HG03439 (cell line): ENCODE measurements at regions not wholly inside any gene's neighbourhood (a gene's known extent, or its start where the extent isn't known, plus 50 kb on each side); places are given as distances from the start of the nearest gene placed in this dataset.

Source experiments
- ATAC-seq: cut with Tn5 transposase; IDR thresholded peaks from one replicate; pipeline ENCODE4 v1.9.1; 2021; ENCODE audit warnings: mild to moderate bottlenecking, moderate library complexity; ENCODE audit not compliant: unreplicated experiment

DNA sequence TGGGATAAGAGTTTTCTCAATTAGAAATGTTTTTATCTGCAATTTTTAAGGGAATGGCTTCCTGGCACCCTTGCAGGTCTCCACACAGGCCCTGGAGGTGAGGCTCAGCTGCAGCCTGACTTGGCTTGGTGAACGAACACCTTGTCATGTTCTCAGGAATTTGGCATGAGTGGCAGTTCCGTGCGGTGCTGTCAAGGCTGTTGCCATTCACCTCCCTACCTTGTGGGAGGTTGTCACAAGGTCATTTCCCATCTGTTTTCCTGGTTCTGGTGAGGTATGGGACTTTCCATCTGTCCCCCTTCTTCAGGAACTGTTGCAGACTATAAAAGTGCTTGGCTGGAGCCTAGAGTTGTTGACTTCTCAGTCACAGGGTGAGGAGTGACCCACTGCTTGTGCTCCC, 82.9 kb downstream of the ELOVL4 start:
- ATAC-seq: no peak

DNA sequence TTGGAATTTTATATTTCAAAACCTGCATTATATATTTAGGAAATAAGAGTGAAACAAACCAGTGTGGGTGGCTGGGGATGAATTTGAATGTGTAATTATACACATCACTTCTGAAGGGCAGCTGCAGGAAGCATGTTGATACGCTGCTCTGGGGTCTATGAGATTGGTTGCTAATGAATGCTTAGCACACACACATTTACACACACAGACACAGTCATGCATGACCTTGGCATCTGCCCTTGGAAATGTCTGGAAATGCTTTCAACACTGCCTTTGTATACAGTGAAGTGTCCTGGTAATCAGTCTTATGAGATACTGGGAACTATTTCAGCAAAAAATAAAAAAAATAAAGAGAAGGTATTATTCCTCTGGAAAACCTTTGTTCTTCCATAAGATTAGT, 83.4 kb downstream of the ELOVL4 start:
- no peak for ATAC-seq

DNA sequence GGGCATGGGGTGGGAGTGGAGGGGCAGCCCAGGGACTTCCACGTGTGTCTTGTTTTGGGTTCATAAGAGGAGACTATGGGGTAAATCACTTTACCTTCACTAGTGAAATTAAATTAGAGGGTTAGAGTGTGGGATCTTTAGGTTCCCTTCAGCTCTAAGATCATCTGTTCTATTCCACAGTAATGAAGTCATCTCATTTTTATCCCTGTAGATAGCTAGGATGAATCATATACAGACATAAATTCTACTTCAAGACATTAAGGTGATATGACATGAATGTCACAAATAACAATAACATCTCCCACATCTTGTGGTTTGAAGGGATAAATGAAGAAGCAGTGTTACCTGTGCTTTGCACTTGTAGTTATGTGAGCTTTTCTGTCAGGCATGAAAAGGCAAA, 83.8 kb downstream of the ELOVL4 start:
- no peak for ATAC-seq

DNA sequence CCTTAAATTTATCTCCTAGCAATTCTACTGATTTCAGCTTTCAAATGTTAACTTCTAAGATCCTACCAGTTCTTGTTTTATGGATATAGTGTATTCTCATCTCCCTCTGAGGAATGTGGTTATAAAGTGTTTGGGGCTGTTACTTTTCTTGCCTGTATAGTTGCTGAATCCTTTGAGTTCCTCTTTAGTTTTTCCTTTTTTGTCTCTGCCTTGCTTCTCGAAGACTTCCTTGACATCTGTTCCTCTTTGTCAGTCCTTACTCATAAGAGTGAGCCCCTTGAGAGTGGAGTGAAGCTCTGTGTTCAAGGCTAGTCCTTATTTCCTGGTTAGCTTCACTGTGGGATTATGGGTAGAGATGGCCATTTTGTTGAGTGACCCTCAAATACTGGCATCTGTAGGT, 84.6 kb downstream of the ELOVL4 start:
- ATAC-seq: no peak

DNA sequence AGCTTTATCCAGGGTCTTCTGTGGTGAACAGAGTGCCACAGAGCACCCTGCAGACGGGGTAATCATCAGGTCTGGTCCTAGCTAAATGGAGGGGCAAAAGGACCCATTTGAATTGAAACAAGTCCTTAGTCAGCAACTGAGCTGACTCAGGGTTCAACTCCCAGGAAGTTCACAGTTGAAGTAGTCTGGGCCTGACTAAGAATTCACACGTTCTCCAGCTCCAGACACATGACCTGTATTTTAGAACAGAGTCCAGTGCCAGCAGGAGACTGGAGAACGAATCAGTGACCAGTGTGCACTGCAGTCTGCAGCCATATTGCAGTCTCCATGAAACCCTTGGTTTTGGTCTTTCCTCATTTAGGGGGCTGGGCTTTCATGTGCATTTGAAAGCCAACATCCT, 85.2 kb downstream of the ELOVL4 start:
- ATAC-seq: no peak

DNA sequence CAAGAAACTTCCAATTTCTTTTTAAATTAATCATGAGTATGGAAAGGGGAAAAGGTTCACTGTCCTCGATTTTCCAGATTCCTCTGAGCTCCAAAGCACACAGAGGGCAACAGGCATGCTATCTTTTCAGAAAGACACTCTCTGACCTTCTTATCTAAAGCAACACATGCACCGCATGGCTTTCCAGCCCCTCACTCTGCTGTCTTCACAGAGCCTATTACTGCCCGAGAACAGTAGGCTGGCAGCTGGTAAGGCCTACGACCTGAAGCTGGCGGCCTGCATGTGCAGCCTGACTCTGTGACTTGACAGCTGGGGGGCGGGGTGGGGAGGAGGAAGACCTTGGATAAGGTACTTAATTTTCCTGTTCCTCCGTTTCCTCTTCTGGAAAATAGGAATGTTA, 86.3 kb downstream of the ELOVL4 start:
- no peak for ATAC-seq

DNA sequence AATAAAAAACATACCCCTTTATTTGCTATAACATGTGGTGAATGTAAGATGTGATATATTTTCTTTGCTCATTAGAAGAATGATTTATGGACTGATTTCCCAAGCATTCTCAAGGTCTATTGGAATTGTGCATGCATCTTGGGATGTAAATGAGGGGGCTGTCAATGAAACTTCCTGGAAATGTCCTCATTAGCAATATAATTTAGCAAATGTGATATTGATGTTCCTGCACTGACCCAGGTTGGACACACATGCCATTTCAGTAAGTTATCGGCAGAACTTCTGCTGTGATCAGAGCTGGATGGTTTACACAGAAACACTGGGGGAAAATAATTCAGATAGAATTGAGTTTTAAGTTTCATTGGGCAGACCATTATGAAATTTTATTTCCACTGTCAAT, 99.9 kb downstream of the ELOVL4 start:
- no peak for ATAC-seq

DNA sequence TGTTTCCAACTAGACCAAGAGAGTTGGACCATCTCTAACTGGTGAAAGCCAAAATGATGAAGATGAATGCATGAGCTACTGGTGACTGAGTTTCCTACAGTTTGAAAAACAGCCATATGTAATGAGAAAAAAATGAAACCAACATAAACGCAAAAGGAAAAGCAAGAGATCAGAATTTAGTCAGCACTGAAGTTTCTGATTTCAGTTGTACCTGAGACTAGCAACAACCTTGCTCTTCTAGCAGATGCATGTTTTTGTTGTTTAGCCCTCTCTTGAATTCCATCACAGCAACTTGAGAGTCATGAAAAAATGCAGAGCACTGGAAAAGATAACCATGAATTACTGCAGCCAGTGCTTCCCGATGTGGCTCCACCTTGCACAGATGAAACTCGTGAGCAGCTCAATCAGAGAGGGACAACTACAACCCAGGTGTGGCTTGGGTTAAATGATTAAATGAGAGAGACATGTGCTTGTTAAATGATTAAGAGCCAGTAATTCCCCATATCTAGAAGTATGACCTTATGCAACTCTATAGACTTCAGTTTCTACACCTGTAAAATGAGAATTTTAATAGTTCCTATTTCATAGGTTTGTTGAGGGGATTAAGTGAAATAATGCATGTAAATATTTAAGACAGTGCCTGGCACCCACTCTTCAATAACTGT, 104.8 kb downstream of the ELOVL4 start:
- peak; percentile 32 for ATAC-seq

DNA sequence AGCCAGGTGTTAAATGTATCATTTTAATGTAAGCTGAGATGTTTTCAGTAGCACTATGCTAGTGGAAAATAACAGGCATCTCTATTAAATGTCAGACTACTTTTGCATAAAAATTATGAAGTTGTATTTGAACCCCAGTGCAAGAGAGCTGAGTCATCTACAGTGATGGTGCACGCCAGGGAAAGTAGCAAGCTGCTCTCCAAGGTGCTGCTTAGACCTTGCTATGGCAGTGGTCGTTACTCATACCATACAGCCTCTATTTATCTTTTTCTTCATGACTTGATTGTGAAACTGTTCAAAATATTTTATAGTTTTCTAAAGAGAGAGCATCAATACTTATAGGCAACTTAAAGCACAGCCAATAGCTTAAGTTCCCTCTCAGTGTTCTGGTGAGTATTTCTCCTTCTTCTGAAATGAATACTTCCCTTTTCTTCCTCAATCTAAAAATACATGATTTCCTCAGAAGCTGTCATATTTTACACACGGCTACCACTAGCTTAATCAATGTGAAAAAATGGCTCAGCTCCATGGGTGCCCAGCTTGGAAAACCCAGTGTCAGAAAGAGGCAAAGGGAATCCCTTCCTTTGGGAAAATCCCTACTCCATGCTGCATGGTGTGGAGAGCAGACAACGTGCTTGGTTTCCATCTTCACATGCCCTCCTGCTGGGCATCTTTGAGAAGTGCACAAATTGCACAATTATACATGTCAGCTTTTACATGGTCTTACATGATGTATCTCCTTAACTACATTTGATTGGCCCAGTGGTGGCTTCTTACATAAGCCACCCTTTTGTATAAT, 105.6 kb downstream of the ELOVL4 start:
- ATAC-seq: peak; percentile 57

DNA sequence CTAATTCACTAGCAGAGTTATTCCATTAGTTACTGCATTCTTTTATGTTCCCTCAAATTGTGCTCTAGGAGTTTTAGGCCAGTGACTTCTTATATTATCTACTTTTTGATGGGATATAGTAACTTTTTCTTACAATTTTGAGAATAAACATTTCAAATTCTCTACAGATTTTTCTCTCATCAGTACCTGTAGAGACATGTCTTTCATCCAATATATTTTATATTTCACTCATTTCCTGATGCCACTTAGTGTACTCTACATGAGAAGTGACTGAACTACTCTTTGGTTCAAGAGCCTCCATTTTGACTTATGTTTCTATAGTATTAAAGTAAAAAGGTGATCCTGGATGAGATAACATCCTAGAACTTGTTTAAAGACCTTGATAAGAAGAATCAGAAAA, 108.5 kb downstream of the ELOVL4 start:
- ATAC-seq: no peak

DNA sequence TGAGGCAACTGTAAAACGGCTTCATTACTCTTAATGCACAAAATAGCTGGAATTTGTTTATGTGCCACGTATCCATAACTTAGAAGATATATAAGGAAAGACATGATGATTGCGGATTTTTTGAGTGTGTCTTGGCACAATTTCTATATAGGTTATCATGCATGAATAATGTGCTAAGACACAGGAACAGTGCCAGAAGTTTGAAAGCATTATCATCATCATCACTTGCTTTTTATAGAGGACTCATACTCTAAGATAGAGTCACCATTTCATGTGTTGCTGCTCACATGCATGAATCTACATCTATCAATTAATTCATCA, 113.4 kb downstream of the ELOVL4 start:
- ATAC-seq: no peak

DNA sequence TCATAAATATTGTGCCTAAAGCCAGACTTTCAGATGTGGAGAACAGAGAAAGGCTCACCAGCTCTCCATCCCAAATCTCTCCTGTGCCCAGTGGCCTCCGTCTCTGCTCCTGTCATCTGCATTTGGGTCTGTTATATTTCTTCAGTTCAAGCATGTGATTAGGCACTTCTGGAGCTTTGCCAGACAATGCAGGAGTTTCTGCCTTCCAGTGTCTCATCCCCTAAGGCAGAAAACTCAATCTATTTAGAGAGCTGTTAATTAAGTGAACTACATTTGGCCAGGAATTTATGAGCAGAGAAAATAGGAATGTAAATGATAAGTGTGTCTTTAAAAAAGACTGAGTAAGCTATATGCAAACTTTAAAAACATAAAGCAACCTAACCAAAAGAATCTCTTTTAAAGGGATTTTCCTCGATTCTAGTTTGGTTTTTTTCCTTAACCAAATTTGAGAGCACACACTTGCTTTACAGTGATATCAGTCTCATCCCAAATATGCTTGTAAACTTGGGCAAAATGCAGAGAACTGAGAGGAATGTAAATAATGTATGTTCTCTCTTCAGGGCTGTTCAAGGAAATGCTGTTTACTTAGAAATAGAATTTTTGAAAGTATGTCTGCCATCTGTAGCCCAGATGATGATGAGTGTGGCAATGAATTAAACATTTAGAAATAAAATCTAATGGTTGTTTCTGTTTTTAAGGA, 113.9 kb downstream of the ELOVL4 start:
- no peak for ATAC-seq

DNA sequence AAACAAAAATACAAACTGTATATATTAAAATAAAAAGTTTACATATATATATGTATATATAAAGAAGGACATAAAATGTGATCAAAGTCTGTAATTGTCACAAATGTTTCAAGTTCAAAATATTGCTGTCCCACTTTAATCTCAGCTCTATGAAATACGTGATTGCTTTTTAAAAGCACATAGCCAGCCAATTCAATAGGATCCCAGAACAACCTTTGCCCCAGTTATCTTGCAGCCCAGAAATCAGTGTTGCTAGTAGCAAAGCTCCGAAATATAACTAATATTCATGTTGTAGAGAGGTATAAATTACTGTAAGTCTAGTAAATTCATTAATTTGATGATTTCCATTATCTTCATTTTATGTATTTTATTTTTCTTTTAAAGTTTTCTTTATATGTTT, 114.6 kb downstream of the ELOVL4 start:
- no peak for ATAC-seq

DNA sequence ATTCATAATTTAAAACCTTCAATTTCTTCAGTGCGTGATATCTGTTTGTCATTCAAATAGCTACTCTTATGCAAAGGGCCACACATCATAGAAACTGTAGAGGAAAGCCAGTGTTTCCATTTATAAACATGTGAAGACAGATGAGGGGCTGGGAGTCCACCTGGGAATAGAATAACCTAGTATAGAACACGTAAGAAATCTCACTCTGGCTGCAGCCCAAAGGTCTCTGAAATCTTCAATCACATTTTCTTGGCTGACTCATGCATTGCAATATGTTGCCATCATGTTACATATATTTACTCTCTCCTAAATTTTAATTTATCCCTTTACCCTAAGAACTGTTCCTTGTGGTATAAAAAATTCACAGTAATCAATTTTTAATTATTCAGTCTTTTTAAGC, 123.2 kb downstream of the ELOVL4 start:
- ATAC-seq: no peak

DNA sequence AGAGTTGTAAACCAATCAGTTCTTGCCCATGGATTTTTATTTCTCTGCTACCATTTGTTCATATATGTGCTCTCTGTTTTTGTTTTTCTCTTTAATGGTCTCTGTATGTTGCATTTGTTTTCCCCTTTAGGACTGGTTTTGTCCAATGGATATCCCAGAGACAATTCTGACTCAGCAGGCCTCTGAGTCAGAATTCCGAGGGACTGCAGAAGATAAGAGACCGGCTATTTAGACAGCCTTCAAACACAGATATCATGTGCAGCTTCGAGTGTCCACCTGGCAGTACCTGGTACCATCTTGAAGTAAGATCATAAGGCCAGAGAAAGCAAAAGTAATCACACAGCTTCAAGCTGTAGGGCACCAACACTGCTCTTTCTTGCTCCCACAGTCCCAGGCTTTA, 125.5 kb downstream of the ELOVL4 start:
- ATAC-seq: no peak

DNA sequence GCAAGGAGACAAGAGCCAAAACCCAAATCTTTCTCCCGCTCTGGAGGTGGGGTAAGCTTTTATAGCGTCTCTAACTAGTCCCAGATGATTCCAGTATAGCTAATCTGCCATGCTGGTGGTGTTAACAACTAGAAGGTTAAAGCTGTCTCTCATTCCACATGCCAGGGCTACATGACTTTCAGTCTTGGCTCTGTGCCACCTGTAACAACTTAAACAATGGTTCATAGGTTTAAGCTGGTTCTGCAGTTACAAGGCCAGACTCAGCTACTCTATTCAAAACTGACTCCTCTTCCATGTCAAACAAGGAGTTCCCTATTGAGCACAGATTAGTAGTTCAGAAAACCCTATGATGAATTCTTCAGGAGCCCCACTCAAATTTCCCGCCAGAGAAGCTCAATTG, 128.9 kb downstream of the ELOVL4 start:
- ATAC-seq: no peak

DNA sequence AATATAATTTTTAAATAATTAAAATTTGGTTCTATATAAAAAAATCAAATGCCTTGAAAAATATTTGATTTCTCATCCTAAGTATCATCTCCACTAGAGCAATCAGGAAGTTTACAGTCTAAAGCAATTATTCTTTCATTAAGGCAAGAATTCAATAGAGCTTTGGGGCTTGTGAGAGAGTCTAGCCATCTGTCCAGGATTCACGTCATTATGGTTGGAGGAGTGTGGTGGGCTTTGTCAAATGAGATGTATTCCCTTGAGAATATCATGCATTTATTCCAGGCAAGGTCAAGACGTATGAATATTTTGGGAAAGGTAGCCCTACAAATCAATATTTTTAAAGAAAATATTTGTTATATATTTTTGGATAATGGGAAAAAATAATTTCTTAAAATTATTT, 132.4 kb downstream of the ELOVL4 start:
- ATAC-seq: no peak

DNA sequence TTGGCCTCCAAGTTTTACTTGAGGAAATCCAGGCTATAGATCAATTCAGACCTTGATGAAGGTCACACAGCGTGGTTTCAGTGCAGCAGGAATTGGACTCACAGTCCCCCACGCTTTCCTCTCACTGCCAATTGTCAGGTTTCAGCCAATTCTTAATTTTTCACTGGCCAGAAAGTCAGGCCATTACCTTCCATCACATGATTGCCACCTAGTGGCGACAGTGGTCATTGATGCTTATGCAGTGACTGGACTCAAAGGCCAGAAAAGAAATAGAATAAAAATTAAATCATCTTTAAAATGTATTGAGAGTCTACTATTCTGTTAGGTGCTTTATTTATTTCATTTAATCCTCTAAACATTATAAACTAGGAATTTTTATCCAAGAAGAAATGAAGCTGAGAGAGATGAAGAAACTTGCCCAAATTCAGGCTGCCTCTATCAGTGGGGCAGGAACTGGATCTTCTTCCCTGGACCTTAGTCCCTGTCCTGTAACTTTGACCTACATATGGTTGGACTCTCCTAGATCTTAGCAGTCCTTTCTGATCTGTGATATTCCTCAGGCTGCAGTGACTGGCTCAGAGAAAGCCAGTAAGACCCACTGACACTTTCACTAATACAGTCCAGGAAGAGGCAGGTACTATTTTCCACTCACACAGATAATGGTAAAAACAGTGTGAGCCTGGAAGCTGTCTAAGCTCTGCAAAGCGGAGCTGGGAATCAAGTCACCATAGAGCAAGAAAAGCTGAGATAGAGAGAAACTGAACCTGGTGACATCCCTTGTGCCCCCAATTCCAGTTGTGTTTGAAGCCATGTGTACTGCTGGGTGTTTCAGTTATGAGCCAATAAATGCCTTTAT, 133.3 kb downstream of the ELOVL4 start:
- ATAC-seq: peak; percentile 96

DNA sequence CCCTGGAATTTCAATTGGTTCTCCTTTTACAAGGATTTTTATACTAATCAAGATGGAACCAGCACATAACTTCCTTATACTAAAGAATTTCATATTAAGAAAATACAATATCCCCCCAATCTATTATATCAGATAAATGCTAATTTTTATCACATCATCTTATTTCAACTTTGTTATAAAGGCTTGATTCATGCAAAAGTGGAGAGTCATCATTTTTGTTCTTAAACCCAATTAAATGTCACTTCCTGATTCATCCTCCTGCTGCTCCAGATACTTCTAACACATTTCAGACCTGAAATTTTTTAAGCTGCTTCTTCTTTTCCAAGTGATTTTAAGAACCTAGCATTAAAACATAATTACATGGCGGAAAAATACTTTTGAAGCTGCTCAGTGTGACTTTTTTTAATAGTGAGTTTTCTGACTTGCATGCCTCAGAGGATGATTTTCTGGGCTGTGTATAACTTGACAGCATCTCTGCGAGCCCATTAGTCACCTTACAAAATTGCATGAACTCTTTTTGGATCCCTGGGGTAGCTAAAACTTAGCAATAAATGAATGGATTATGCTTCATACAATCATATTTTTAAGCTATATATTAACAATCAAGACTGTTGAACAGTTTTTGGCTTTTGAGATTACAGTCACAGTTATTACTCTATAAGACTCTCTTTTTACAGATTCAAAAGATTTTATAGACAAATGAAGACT, 134.1 kb downstream of the ELOVL4 start:
- no peak for ATAC-seq

DNA sequence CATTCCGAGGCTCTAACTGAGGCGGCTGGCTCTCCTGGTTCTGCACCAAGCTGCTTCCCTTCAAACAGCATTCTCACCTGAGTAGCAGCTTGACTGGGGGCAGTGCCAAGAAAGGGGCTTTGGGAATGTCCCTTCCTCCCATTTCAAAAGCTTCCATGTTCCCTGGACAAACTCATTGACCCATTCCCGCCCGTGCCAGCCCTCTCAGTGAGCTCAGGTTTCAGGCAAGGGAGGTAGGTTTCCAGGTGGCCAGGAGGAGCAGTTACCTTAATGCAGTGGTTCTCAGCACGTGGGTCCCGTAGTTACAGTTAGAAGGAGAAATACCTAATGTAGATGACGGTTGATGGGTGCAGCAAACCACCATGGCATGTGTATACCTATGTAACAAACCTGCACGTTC, 135.2 kb downstream of the ELOVL4 start:
- no peak for ATAC-seq

DNA sequence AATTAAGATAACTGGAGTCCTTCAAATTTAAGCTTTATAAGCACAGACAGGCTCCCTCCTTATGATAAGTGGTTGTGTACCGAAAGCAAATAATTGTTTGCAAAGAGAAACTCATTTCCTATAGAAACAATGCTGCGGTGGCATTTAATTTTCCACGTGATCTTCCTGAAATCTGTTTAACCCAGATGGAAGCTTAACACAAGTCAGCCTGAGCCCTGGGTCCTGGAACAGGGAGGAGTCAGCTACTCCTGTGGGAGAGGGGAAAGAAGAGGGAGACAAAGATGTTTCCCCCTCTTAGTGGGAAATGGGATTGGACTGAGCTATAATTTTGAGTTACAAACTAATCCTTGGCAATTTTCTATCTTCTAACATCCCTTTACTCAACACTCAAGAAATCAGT, 136.5 kb downstream of the ELOVL4 start:
- ATAC-seq: no peak
